ENCODE measurements at regions not wholly inside any gene's neighbourhood (a gene's known extent, or its start where the extent isn't known, plus 50 kb on each side); places are given as distances from the start of the nearest gene placed in this dataset.
"Not testable (repeated sequence)": the region's sequence is repeated elsewhere in the genome, so short reads cannot be mapped to it uniquely, and the experiment has no call there.

DNA sequence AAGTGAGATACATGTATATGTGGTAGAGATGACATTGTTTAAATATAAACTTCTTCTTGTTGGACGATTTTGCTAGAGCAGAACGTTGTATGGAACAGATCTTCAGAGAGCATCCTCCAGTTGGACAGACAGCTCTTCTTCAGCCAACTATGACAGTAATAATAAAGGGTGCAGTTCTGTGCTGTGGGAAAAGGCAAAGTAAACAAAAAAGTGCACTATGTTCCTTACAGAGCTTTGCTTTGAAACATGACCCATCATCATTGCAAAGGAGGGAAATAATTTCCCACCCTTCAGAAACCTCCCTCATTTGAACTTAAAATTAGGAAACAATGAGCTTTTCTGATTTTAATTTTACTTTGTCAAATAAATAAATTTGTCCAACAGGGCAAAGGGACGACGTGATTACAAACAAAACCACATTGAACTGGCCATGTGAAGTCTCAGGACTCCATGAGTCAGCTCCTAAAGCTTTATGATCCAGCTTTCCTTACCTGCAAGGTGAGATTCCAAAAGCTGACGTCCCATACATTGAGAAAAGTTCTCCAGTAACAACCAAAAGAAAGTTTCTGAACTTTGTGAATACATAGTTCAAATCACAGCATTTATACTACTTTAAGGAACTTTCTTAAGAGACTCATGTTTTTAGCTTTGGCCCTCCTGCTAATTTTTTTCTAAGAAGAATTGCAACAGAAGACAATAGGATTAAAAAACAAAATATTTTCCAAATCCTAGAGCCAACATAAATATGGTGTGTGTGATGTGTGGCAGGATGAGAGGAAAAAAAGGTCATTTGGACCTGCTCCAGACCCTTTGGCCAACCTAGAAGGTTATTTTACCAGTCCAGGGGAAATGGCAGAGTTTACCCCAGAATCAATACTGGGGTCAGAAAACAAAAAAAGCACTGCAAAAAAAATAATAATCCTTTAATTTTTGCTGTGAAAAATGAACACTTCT, 565.4 kb upstream of the NRP1 start:
- peak; percentile 2 for DNase-seq (ENCODE audit: low read depth)

DNA sequence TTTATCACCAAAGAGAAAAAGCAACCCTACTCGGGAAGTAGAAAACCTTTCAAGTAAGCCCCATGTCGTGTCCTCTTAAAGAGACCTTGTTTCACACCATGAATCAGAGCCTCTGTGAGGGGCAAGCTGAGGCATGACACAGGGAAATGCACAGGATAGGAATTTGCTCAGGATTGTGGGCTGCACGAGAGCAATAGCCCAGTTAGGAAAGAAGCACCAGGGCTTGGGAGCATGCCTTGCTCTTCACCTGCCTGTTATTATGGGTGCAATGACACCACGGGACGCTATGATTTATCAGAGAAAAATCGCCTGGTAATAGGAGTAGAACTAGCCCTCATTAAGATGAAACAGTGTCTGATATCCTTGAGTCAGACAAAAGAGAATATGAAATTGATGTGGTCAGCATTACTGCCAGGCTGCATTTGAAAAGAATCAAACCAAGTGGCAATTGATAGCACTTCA, 562.9 kb upstream of the NRP1 start:
- no peak for DNase-seq (ENCODE audit: low read depth)

- no peak for DNase-seq (ENCODE audit: low read depth)
These were observed 559.0 kb upstream of the NRP1 start for GRCh38 chr10:33893506-33893905.

GRCh38 chr10:33889371-33889770, 554.9 kb upstream of the NRP1 start:
- no peak for DNase-seq (ENCODE audit: low read depth)

DNA sequence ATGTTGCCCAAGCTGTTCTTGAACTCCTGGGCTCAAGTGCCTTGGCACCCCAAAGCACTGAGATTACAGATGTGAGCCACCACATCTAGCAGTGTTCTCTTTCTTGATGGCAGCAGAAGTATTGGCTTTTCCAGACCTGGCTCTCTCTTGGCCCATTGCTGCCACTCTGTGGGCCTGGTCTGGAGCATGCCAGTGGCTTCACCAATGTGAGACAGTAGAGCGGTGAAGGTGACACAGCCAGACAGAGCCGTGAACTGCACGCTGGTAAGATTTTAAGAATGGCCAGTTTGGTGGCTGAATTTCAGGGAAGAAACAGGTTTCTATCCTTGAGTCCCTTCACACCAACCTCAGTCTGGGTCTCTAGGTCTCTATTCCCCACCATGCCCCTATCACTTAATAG, 552.7 kb upstream of the NRP1 start:
- no peak for DNase-seq (ENCODE audit: low read depth)

DNA sequence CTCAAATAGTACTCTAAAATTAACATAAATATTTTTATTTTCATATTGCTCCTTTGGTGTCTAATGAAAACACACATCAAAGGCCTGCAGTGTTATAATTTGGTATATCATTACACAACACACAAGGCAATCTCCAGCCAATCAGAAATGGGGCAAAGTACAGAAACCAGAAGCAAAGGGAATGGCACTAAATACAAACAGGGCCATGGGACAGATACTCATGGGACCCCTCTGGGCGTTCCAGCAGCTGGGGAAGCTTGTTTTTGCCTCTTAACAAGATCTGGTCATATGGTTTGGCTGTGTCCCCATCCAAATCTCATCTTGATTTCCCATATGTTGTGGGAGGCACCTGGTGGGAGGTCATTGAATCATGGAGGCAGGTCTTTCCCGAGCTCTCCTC, 551.8 kb upstream of the NRP1 start:
- DNase-seq (ENCODE audit: low read depth), result no peak

- no peak for DNase-seq (ENCODE audit: low read depth)
These were observed 550.1 kb upstream of the NRP1 start for GRCh38 chr10:33884604-33885003.

DNA sequence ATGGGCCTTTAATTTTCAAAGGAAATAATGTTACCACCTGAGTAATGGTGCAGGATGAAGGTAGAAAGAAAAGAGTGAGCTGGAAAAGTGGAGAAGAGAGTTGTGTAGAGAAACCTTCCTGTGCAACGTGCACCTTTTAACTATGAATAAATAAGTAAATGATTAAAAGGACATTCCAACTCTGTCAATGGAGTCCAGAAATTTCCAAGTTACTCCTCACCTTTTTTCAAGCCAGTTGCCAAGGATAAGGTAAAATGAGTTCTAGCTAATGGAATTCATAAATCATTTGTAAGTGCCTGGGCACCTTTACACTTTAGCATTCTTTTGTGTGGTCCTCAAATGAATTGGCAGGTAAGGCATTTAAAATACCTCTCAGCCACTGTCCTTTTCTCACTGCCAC, 549.4 kb upstream of the NRP1 start:
- DNase-seq (ENCODE audit: low read depth), result no peak

GRCh38 chr10:33882996-33883395, 548.5 kb upstream of the NRP1 start:
- no peak for DNase-seq (ENCODE audit: low read depth)

GRCh38 chr10:33880291-33880690, 545.8 kb upstream of the NRP1 start:
- DNase-seq (ENCODE audit: low read depth), result no peak

GRCh38 chr10:33878238-33878786, 543.8 kb upstream of the NRP1 start:
- DNase-seq (ENCODE audit: low read depth), result no peak

GRCh38 chr10:33876584-33877400, 542.3 kb upstream of the NRP1 start:
- no peak for DNase-seq (ENCODE audit: low read depth)

- DNase-seq (ENCODE audit: low read depth), result no peak
These were observed 541.6 kb upstream of the NRP1 start for GRCh38 chr10:33875924-33876583.

DNA sequence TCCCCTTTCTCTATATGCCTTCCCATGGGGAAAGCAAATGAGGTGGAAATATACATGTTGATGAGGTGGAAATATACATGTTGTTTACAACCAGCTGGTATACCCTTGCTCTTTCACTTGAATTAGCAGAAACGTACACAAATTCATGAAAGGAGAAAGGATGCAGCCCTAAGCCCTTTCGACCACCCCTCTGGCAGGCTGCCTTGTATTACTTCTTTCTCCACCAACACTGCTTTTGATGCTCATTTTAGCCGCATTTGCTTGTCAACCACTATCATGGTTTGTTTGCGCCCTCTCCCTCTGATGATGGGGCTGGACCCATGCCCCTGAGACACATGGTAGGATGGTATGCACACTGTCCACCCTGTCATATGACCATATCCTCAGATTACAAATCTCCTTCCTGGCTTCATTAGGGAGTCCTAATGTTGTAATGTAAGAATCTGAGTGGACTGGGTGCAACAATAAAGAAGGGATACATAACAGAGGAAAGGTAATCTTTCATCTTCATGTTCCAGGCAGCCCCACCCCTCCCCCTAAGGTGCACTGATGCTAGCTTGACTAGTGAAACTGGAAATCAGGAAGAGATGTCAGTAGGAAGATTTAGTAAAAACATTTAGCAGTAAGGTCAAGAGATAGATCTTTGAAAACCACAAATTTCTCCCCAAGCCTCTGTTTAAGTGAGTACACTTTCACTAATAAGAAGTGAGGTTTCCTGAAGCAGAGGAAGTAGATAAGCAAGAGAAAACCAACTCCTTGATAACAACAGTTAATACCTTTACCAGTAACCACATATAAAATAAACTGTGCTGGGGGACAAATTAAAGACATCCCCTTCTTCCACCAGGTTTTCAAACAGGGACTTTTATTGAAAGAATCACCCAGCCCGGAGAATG, 536.8 kb upstream of the NRP1 start:
- DNase-seq (ENCODE audit: low read depth), result no peak

DNA sequence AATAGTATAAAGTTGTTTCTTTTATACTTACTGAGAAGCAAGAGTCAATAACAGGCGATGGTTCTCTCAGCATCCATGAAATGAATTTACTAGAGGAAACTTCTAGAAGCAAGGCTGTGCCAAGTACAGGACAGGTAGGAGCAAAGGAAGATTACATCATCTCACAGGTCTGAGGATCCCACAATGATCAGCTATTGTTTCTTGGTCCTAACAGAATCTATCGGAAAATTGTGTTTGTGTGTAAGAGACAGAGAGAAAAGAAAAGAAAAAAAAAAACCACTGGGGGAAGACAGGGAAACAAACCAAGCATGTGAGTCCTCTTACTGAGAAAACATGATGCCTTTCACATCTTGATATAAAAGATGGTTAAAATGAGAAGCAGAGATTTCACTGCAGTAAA, 535.0 kb upstream of the NRP1 start:
- DNase-seq (ENCODE audit: low read depth), result no peak

GRCh38 chr10:33869028-33869427, 534.6 kb upstream of the NRP1 start:
- DNase-seq (ENCODE audit: low read depth), result no peak

DNA sequence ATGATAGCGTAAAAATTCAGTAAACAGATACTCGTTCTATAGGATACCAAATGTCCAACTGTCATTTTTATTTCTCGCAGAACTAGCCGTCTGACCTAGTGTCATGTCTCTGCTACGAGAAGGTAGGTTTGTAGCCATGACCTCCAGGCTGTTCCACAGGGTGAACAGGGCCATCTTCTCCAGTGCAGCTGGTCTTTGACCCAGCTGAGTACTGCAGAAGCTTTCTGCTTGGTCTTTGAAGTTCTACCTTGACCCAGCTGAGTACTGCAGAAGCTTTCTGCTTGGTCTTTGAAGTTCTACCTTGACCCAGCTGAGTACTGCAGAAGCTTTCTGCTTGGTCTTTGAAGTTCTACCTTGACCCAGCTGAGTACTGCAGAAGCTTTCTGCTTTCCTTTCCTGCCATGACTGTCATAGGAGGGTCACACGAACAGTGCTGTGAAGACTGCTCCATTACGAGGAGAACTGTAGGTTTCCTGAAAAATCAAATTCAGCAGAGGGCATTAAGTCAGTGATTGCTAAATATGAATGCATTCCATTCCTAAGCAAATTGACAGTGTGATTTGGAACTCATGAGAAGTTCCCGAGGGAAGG, 532.8 kb upstream of the NRP1 start:
- DNase-seq (ENCODE audit: low read depth), result not testable (repeated sequence)

- no peak for DNase-seq (ENCODE audit: low read depth)
These were observed 528.9 kb upstream of the NRP1 start for GRCh38 chr10:33863352-33863751.

DNA sequence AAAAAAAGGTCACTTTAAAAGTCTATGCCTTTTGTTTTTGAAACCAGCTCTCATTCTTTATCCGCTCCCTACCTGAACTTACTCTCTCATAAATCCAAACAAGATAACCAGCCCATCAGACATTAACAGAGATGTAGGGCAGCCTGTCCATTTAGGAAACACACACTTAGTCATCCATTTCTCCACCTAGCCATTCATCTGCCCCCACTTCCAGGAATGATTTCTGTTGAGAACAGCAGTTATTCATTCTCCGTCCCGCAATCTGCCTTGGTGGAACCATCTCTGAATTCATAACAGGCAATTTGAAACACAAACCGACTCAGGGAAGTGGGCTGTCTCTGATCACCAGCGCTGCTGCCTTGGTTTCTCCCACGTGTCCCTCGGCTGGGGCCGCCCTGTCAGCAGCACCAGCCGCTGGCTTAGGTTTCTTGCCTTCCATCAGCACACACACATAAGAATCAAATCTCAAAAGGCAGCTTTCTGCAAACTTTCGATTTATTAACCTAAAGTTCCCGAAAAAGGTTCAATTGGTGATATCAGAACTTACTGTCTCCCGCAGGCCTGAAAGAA, 528.2 kb upstream of the NRP1 start:
- DNase-seq (ENCODE audit: low read depth), result no peak

DNA sequence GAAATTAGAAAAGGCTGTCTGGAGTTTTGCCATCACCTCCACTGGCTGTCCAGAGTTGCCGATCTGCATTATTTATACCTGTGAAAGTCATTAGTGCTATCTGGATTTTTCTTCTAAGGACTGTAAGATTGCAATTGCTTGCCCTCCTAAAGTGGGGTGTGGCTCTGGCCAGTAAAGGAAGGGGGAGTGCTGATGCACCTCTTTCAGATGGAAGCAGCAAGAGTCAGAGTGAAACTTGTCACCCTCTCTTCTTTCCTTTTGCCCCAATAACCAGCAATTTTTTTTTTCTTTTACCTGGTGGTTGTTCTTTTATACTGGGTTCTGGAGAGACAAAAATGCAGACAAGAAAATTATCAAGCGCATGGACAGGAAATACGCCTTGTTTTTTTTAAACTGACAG, 527.4 kb upstream of the NRP1 start:
- no peak for DNase-seq (ENCODE audit: low read depth)
